Gastrocnemius medialis (tissue), 4 donors: ENCODE measurements at regions not wholly inside any gene's neighbourhood (a gene's known extent, or its start where the extent isn't known, plus 50 kb on each side); places are given as distances from the start of the nearest gene placed in this dataset.

Source experiments
- CTCF ChIP-seq, 5 experiments: fragments of 450-650 bp in 3 of 5; fragments of 200-600 bp in 2 of 5; sonication (generic) in 2 of 5; IDR thresholded peaks in 4 of 5; conservative IDR thresholded peaks in 1 of 5; 1 replicate in 4 of 5; 2 replicates in 1 of 5; pipeline ENCODE4 v1.5.1; 2016 to 2019; ENCODE audit warnings: antibody characterized with exemption in 5 of 5, mild to moderate bottlenecking in 3 of 5, moderate library complexity in 3 of 5
- POLR2A ChIP-seq, 2 donors: fragments of 450-650 bp; IDR thresholded peaks; one replicate each; pipeline ENCODE4 v1.6.1; 2017; ENCODE audit warnings: antibody characterized with exemption in 2 of 2, mild to moderate bottlenecking in 2 of 2, moderate library complexity in 2 of 2

DNA sequence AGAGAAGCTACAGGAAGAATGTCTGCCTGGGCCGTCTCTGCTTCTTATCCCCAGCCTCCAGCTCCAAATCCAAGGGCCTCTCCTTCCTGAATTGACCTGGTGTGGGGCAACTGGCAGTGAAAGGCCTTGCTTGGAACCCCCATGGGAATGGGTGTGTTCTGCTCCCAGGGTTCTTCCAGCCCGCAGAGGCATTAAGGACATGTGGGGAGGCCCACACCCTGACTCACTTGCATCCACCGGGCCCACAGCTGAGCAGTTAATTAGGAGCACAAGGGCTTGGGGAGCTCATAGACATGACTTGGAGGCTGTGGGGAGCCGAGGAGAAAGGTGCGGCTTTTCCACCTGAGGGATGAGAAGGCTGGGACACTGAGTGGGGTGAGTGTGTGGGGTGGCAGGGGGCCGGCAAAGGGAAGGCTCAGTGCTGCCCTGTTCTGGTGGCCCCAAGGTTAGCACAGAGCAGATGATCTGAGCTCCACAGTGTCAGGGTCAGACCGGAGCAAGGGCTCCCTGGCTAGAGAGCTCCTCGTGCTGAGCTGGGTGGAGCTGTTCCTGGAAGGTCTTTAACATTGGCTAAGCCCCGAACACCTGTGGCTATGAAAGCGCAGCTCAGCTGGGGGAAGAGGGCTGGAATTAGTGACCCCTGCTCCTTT, 64.5 kb upstream of the NECTIN1 start:
- TF ChIP-seq CTCF (IDR thresholded peaks at IDR 0.05 in 4 of 5, conservative IDR thresholded peaks at IDR 0.05 in 1 of 5) (no peak), POLR2A (IDR thresholded peaks at IDR 0.05) (no peak)
